Activated naive CD8-positive, alpha-beta T cell treated with anti-CD3 and anti-CD28 coated beads, Interleukin-2, amount 50 U/mL, for 24 hours (primary cell): ENCODE measurements at regions not wholly inside any gene's neighbourhood (a gene's known extent, or its start where the extent isn't known, plus 50 kb on each side); places are given as distances from the start of the nearest gene placed in this dataset.
A peak's percentile ranks its signal among the peaks of the same experiment; 100 is the strongest.
"Not testable (repeated sequence)": the region's sequence is repeated elsewhere in the genome, so short reads cannot be mapped to it uniquely, and the experiment has no call there.

Experiments
- ATAC-seq: fragments of 150-1000 bp; cut with Tn5 transposase; one replicate; pipeline ENCODE4 v1.10.0; 2021
- DNase-seq: peaks from one replicate; pipeline ENCODE4 v3.0.0; 2021
- H3K27ac Mint-ChIP-seq: one replicate; pipeline ENCODE4 v1.8.0; 2021; ENCODE audit warnings: mild to moderate bottlenecking, mixed read lengths
- H3K27me3 Mint-ChIP-seq: one replicate; pipeline ENCODE4 v1.8.0; 2021; ENCODE audit warnings: mixed read lengths
- H3K36me3 Mint-ChIP-seq: one replicate; pipeline ENCODE4 v1.8.0; 2021; ENCODE audit warnings: low read depth, mixed read lengths
- H3K4me1 Mint-ChIP-seq: one replicate; pipeline ENCODE4 v1.8.0; 2021; ENCODE audit warnings: mixed read lengths
- H3K4me3 Mint-ChIP-seq: one replicate; pipeline ENCODE4 v1.8.0; 2021; ENCODE audit warnings: mild to moderate bottlenecking, moderate library complexity, mixed read lengths
- H3K9me3 Mint-ChIP-seq: one replicate; pipeline ENCODE4 v1.8.0; 2021; ENCODE audit warnings: mixed read lengths

DNA sequence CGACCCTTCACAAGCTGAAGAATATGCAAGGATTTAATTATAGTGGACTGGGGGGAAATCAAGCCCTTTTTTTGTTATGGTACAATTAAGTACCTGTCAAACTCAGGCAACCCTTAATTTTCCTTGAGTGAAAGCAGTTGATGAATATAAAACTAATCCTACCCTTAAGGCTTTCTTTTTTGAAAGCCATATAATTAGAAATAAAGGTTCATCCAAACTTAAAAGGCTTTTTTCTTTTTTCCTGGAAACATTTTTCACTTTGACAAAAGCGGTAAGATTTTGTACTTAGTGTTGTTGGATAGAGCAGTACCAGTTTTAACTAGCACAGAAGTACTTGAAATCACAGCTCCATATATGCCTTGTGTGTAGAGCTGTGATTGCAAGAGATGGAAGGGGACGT, 91.9 kb upstream of the MANSC4 start:
- ATAC-seq: no peak
- Mint-ChIP-seq H3K27ac (no peak overlapping the region), H3K27me3 (peaks cover 4% of the 10 kb centered on the region), H3K4me1 (peaks cover 7% of the 10 kb centered on the region), H3K4me3 (no peak overlapping the region), H3K36me3 (no peaks in the 10 kb centered on the region), H3K9me3 (peaks cover 4% of the 10 kb centered on the region)
- DNase-seq: no peak

DNA sequence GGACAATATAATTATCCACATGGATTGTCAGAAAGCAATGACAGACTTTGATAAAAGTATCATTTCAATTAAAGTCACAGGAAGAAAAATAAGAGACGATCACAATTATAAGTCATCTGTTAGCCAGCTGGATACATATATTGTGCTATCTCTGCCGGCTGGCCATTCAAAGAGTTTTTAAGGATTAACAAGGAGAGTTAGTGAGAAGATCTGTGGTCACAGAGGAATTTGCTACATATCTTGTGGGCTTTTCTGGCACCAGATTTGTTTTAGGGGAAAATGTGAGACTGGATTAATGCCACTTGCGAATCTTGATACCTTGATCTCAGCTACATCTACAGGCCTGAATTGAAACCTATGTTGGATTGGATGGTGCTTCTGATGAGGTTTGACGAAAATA, 90.9 kb upstream of the MANSC4 start:
- Mint-ChIP-seq H3K27ac (peak overlapping the region; percentile 54), H3K4me1 (peaks cover 7% of the 10 kb centered on the region), H3K4me3 (no peak overlapping the region), H3K9me3 (peaks cover 4% of the 10 kb centered on the region), H3K27me3 (peaks cover 4% of the 10 kb centered on the region), H3K36me3 (no peaks in the 10 kb centered on the region)
- DNase-seq (no peak), ATAC-seq (peak; percentile 24)

DNA sequence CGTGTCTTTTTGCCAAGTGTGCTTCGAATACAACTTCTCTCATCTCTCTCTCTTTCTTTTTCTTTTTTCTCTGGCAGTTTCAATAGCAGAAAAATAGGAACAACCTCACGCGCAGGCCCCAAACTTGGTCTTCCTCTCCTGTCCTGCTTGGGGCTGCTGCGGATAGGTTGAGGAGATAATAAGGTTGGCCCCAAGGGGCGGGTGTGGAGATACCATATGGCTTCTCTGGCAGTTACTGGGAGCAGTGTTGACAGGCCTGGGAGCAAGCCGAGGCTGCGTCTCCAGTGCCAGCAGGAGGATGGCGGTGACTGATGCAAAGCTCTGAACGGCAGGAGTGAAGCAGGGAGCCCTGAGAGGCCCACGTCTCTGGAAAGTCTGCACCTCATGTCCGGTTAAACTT, 89.5 kb upstream of the MANSC4 start:
- Mint-ChIP-seq H3K27ac (no peak overlapping the region), H3K4me1 (peaks cover 9% of the 10 kb centered on the region), H3K36me3 (no peaks in the 10 kb centered on the region), H3K27me3 (peaks cover 4% of the 10 kb centered on the region), H3K4me3 (no peak overlapping the region), H3K9me3 (no peaks in the 10 kb centered on the region)
- DNase-seq: no peak
- no peak for ATAC-seq

DNA sequence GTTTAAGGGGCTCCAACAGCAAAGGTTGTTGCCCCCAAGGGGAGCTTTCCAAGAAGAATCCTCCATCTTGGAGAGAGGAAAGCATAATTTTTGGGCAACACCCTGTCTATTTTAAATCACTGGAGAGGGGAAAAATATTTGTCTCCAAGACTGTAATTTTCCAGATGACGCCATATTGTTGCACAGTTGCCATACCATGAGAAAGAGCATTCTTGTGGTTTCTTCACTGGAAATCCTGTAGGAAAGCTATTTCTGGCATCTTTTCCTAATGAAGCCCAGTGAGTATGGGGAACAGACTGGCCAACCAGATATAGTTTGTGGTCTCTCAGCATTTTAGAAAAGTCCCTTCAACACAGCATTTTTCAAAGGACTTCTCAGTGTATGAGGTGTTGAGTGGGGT, 88.1 kb upstream of the MANSC4 start:
- no peak overlapping the region for H3K27ac Mint-ChIP-seq
- peaks cover 4% of the 10 kb centered on the region for H3K27me3 Mint-ChIP-seq
- no peaks in the 10 kb centered on the region for H3K36me3 Mint-ChIP-seq
- H3K4me1 Mint-ChIP-seq: peaks cover 17% of the 10 kb centered on the region
- H3K9me3 Mint-ChIP-seq: no peaks in the 10 kb centered on the region
- ATAC-seq (no peak), DNase-seq (no peak)
- H3K4me3 Mint-ChIP-seq: no peak overlapping the region

DNA sequence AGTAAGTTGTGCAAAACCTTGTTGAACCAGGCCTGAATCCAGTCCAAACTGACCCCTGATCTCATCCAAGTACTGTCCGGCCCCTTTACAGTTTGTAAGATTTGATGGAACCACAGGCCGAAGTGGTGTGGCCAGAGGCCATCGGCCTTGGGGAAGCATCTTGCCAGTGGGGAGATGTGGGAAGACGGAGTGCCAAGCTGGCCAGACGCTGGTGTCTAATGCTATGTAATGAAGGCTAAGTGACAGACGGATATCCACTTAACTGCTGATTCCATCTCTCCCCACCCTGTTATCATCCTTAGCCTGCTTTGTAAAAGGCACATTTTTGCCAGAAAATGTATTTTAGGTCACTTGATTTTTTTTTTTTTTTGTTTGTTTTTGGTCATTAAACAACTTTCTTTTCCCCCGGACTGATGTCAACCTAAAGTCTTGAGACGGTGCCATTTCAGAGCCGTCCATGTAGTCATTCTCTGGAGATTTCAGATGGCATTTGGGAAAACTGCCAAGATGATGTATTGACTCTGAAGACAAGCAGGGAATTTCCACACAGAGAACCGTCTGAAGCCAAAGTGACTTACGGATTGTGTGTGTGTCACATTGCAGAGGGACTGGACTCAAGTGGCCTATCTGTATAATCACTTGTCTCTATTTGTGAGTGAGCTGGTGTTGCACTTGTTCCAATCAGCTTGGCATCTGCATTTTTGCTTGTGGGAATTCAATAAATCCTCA, 86.5 kb upstream of the MANSC4 start:
- no peak for ATAC-seq
- no peaks in the 10 kb centered on the region for H3K36me3 Mint-ChIP-seq
- H3K4me1 Mint-ChIP-seq: peaks cover 21% of the 10 kb centered on the region

DNA sequence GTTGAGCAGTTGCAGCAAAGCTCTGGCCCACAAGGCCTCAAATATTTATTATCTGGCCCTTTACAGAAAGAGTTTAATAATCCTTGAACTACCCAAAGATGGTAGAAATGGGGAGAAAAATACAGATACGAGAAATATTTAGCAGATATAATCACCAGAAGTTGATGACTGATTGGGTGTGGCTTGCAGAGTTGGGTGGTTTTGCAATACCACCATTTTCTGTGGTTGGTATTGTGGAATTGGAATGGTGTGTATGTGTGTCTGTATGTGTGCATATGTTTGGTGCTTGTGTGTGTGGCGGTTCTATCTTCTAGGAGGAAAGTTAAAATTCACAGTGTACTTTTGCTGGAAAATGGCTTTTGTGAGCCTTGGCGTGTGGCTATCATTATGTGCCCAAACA, 85.4 kb upstream of the MANSC4 start:
- no peak for DNase-seq
- ATAC-seq: no peak
- no peak overlapping the region for H3K27ac Mint-ChIP-seq
- peaks cover 4% of the 10 kb centered on the region for H3K27me3 Mint-ChIP-seq
- no peaks in the 10 kb centered on the region for H3K36me3 Mint-ChIP-seq
- no peak overlapping the region for H3K4me3 Mint-ChIP-seq
- peaks cover 16% of the 10 kb centered on the region for H3K4me1 Mint-ChIP-seq
- no peaks in the 10 kb centered on the region for H3K9me3 Mint-ChIP-seq

More for the DNA sequence above, 86.5 kb upstream of the MANSC4 start:
- Mint-ChIP-seq H3K27ac (no peak overlapping the region), H3K4me3 (no peak overlapping the region), H3K27me3 (peaks cover 4% of the 10 kb centered on the region), H3K9me3 (no peaks in the 10 kb centered on the region)
- DNase-seq: no peak

DNA sequence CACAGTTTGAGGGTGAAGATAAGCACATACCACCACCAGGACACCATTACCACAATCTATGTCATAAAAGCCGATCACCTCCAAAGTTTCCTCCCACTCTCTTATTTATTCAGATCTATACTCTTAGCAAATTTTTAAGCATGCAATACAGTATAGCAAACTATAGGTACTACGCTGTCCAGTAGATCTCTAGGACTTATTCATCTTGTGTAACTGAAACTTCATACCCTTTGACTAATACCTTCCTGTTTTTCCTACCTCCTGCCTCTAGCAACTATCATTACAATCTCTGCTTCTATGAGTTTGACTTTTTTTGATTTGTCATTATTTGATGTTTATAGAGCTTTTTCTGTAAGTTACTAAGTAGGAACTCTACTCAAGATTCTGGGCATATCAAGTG, 84.5 kb upstream of the MANSC4 start:
- Mint-ChIP-seq H3K9me3 (no peaks in the 10 kb centered on the region), H3K36me3 (no peaks in the 10 kb centered on the region), H3K27ac (no peak overlapping the region), H3K4me3 (no peak overlapping the region), H3K4me1 (peaks cover 16% of the 10 kb centered on the region), H3K27me3 (peaks cover 2% of the 10 kb centered on the region)
- DNase-seq (no peak), ATAC-seq (peak; percentile 82)

DNA sequence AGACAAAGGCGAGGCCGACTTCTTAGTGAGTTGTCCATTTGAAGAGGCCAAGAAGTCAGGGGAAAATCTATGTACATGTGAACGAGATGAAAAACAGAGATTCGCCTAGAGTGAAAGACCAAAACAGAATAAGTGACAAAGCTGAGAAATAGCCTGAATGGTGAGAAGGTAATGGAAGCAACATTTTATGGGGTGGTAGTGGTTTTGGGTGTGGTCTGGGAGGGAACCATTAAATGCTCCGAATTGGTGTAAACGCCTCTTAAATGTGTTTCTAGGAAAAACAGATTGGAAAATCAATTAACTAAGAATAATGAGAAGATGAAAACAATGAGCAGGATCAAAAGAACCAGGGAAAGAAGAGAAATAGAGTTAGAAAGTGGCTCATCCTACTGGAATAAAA, 83.8 kb upstream of the MANSC4 start:
- Mint-ChIP-seq H3K27ac (no peak overlapping the region), H3K4me3 (no peak overlapping the region), H3K27me3 (peaks cover 4% of the 10 kb centered on the region), H3K36me3 (no peaks in the 10 kb centered on the region), H3K9me3 (no peaks in the 10 kb centered on the region), H3K4me1 (peaks cover 16% of the 10 kb centered on the region)
- DNase-seq (no peak), ATAC-seq (no peak)

DNA sequence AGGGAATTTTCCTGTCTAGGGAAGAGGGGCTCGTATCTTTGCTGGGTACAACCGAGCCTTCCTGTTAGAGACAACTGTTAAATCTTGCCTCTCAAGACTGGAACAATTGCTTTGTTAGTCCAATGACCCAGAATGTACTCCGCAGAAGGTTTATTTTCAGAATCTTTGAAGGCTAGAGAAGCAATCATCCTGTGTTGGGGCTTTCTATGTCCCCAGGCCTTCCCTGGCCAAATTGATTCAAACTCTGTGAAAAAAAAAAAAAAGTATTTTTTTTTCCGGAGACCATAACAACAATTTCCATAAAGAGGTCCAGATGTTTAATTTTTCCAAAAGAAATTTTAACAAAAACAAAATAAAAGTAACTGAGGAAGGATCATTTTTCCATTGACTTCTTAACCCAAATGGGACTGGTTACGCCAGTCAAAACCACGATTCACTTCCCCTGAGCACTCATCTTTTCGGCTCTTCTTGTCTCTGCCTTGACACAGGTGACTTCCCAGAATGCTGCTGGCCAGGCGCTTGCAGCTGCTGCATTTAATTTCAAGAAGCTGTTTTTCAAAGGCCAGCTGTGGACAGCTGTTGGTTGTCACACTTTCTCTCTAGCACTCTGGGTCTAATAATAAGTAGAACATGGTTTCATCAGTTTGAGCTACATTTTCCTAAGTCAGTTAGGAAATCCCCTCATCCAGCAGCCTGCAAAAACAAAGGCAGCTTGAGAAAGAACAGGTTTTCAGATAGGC, 81.6 kb upstream of the MANSC4 start:
- Mint-ChIP-seq H3K4me3 (no peak overlapping the region), H3K27ac (no peak overlapping the region), H3K36me3 (no peaks in the 10 kb centered on the region), H3K4me1 (peaks cover 16% of the 10 kb centered on the region), H3K27me3 (peaks cover 13% of the 10 kb centered on the region), H3K9me3 (no peaks in the 10 kb centered on the region)
- DNase-seq (no peak), ATAC-seq (peak; percentile 38)

DNA sequence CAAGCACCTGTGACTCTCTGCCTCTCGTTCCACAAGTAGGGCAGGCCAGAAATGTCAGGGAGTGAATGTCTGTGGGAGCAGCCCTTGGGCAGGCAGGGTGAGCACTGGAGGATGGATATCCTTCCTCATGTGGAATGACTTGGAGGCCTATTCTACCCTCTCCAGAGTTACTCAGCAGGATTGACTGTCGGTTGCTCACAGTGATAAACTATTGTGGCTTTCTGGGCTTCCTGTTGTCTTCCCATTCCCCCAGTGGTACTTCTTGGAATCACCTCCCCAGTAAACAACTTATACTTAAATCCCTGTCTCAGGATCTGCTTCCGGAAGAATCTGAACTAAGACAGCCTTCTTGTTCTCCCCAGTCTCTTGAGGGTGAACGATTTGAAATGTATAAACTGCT, 79.6 kb upstream of the MANSC4 start:
- Mint-ChIP-seq H3K9me3 (no peaks in the 10 kb centered on the region), H3K36me3 (no peaks in the 10 kb centered on the region), H3K27me3 (peaks cover 19% of the 10 kb centered on the region), H3K4me1 (peaks cover 15% of the 10 kb centered on the region), H3K4me3 (no peak overlapping the region), H3K27ac (no peak overlapping the region)
- no peak for DNase-seq
- no peak for ATAC-seq

DNA sequence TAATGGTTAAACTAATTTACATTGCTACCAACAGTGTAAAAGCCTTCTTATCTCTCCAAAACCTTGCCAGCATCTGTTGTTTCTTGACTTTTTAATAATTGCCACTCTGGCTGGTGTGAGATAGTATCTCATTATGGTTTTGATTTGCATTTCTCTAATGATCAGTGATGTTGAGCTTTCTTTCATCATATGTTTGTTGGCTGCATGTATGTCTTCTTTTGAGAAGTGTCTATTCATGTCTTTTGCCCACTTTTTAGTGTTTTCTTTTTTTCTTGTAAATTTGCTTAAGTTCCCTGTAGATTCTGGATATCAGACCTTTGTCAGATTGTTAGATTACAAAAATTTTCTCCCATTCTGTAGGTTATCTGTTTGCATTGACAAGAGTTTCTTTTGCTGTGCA, 77.0 kb upstream of the MANSC4 start:
- not testable (repeated sequence) for DNase-seq, H3K36me3 Mint-ChIP-seq, ATAC-seq, H3K27ac Mint-ChIP-seq, H3K4me3 Mint-ChIP-seq, H3K9me3 Mint-ChIP-seq, H3K4me1 Mint-ChIP-seq
- H3K27me3 Mint-ChIP-seq: peaks cover 21% of the 10 kb centered on the region

DNA sequence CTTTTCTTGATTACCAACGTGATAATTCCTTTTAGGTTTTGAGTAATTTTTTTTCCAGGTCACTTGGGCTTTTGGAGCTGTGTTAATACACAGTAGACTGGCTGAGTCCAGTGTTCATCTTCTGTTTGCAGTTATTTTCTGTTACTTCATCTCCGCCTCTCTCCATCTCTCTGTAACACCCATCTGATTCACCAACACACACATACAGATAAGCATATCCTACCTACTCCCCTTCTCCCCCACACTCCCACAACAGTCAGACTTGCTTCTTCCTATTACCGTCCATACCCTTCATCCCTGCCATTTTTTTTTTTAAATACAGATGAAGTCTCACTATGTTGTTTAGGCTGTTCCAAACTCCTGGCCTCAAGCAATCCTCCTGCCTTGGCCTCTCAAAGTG, 72.7 kb upstream of the MANSC4 start:
- DNase-seq: no peak
- ATAC-seq: no peak
- peaks cover 10% of the 10 kb centered on the region for H3K9me3 Mint-ChIP-seq
- H3K27ac Mint-ChIP-seq: no peak overlapping the region
- H3K36me3 Mint-ChIP-seq: no peaks in the 10 kb centered on the region
- H3K4me3 Mint-ChIP-seq: no peak overlapping the region
- peaks cover 30% of the 10 kb centered on the region for H3K27me3 Mint-ChIP-seq
- no peaks in the 10 kb centered on the region for H3K4me1 Mint-ChIP-seq
